Tibial nerve (tissue), 4 donors: ENCODE measurements at regions not wholly inside any gene's neighbourhood (a gene's known extent, or its start where the extent isn't known, plus 50 kb on each side); places are given as distances from the start of the nearest gene placed in this dataset.

Source experiments
- CTCF ChIP-seq, 5 experiments: fragments of 200-600 bp in 3 of 5; fragments of 450-650 bp in 2 of 5; sonication (generic) in 3 of 5; IDR thresholded peaks; one replicate each; pipeline ENCODE4 v1.5.1; 2016 to 2019; ENCODE audit warnings: antibody characterized with exemption in 5 of 5, mild to moderate bottlenecking in 3 of 5, moderate library complexity in 2 of 5
- EP300 ChIP-seq, 2 donors: sonication (generic); formaldehyde crosslinking; IDR thresholded peaks; one replicate each; pipeline ENCODE4 v1.6.1; 2017; ENCODE audit warnings: antibody characterized with exemption in 2 of 2, mild to moderate bottlenecking in 1 of 2
- POLR2A ChIP-seq, 2 donors: fragments of 450-650 bp; IDR thresholded peaks; one replicate each; pipeline ENCODE4 v1.6.1; 2017; ENCODE audit warnings: antibody characterized with exemption in 2 of 2, mild to moderate bottlenecking in 2 of 2, moderate library complexity in 2 of 2

- TF ChIP-seq CTCF (IDR thresholded peaks at IDR 0.05) (no peak), POLR2A (IDR thresholded peaks at IDR 0.05) (no peak), EP300 (IDR thresholded peaks at IDR 0.05) (no peak)
Observed at GRCh38 chr1:234960722-234961455, 167.7 kb downstream of the TOMM20 start.
